NCI-H226 (cell line): ENCODE measurements at regions not wholly inside any gene's neighbourhood (a gene's known extent, or its start where the extent isn't known, plus 50 kb on each side); places are given as distances from the start of the nearest gene placed in this dataset.

Experiments
- DNase-seq: peaks from one replicate; pipeline ENCODE4 v3.0.0-alpha.2; 2015

- no peak for DNase-seq
Observed at GRCh38 chr6:105901583-105901982, 184.6 kb upstream of the PRDM1 start.

GRCh38 chr6:105900125-105900937 lies 185.8 kb upstream of the PRDM1 start:
- peak; percentile 29 for DNase-seq

GRCh38 chr6:105898286-105898685 lies 187.8 kb upstream of the PRDM1 start:
- DNase-seq = peak; percentile 81

GRCh38 chr6:105897131-105897530 lies 189.0 kb upstream of the PRDM1 start:
- no peak for DNase-seq

GRCh38 chr6:105896821-105897095 lies 189.4 kb upstream of the PRDM1 start:
- DNase-seq = no peak

GRCh38 chr6:105896052-105896820 lies 189.9 kb upstream of the PRDM1 start:
- peak; percentile 75 for DNase-seq

- DNase-seq = peak; percentile 31
Observed at GRCh38 chr6:105894556-105894955, 191.6 kb upstream of the PRDM1 start.

GRCh38 chr6:105893741-105894140 lies 192.4 kb upstream of the PRDM1 start:
- DNase-seq = no peak

- no peak for DNase-seq
Observed at GRCh38 chr6:105892577-105893262, 193.4 kb upstream of the PRDM1 start.

- DNase-seq = peak; percentile 76
Observed at GRCh38 chr6:105890521-105891244, 195.5 kb upstream of the PRDM1 start.

GRCh38 chr6:105889902-105890301 lies 196.2 kb upstream of the PRDM1 start:
- DNase-seq = no peak

GRCh38 chr6:105886814-105887544 lies 199.2 kb upstream of the PRDM1 start:
- DNase-seq = no peak

- DNase-seq = no peak
Observed at GRCh38 chr6:105886066-105886813, 199.9 kb upstream of the PRDM1 start.

- no peak for DNase-seq
Observed at GRCh38 chr6:105884426-105884825, 201.7 kb upstream of the PRDM1 start.

- no peak for DNase-seq
Observed at GRCh38 chr6:105884011-105884410, 202.1 kb upstream of the PRDM1 start.

- DNase-seq = no peak
Observed at GRCh38 chr6:105882828-105883227, 203.3 kb upstream of the PRDM1 start.

- no peak for DNase-seq
Observed at GRCh38 chr6:105882121-105882803, 203.9 kb upstream of the PRDM1 start.

GRCh38 chr6:105881608-105882007 lies 204.5 kb upstream of the PRDM1 start:
- no peak for DNase-seq

- DNase-seq = no peak
Observed at GRCh38 chr6:105880030-105880492, 206.1 kb upstream of the PRDM1 start.

- DNase-seq = no peak
Observed at GRCh38 chr6:105879146-105879545, 207.0 kb upstream of the PRDM1 start.
